ENCODE measurements at regions not wholly inside any gene's neighbourhood (a gene's known extent, or its start where the extent isn't known, plus 50 kb on each side); places are given as distances from the start of the nearest gene placed in this dataset.

DNA sequence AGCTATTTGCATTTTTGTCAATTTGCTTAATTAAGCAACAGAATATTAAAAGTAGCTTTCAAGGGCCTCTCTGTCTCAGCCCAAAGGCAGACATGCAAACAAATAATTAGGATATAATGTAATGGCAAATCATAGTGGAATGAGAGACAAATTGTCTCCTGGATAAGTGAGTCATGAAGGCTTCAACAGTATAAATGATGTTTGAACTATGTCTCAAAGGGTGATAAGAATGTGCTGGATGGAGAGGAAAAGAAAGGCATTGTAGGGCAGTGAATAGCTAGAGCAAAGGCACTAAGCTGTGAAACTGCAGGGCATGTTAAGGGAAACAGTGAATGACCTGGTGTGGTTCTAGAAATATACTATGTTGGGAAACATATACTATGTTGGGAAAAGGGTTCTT lies 53.5 kb upstream of the PPP1R12A start:
- TF ChIP-seq, protein P1, sequence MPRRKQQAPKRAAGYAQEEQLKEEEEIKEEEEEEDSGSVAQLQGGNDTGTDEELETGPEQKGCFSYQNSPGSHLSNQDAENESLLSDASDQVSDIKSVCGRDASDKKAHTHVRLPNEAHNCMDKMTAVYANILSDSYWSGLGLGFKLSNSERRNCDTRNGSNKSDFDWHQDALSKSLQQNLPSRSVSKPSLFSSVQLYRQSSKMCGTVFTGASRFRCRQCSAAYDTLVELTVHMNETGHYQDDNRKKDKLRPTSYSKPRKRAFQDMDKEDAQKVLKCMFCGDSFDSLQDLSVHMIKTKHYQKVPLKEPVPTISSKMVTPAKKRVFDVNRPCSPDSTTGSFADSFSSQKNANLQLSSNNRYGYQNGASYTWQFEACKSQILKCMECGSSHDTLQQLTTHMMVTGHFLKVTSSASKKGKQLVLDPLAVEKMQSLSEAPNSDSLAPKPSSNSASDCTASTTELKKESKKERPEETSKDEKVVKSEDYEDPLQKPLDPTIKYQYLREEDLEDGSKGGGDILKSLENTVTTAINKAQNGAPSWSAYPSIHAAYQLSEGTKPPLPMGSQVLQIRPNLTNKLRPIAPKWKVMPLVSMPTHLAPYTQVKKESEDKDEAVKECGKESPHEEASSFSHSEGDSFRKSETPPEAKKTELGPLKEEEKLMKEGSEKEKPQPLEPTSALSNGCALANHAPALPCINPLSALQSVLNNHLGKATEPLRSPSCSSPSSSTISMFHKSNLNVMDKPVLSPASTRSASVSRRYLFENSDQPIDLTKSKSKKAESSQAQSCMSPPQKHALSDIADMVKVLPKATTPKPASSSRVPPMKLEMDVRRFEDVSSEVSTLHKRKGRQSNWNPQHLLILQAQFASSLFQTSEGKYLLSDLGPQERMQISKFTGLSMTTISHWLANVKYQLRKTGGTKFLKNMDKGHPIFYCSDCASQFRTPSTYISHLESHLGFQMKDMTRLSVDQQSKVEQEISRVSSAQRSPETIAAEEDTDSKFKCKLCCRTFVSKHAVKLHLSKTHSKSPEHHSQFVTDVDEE (CRISPR knock-in tag; IDR thresholded peaks at IDR 0.05), result no peak
- peak; percentile 56 for TF ChIP-seq ISL1 (CRISPR knock-in tag; IDR thresholded peaks at IDR 0.05)
- ATAC-seq, result peak; percentile 45

DNA sequence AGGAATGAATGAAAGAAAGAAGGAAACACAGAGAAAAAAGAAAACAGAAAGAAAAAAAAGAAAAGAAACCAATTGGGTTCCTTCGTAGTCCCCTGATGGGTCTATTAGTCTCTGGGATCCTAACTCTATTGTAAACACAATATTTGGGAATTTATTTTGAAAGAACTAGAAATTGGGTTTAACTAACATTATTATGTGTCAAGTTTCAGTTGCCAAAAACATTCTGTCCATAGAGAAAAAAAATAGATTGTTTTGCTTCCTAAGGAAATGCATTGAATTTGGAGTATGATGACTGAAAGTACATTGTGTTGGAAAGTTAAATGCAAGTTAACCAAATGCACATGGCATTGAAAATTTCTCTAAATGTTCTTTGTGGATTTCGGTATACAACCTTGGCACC lies 52.8 kb upstream of the PPP1R12A start:
- no peak for ATAC-seq

More for the DNA sequence above, 52.8 kb upstream of the PPP1R12A start:
- no peak for TF ChIP-seq ZNF8 (CRISPR knock-in tag; IDR thresholded peaks at IDR 0.05)
- no peak for TF ChIP-seq CSRNP3 (CRISPR knock-in tag; IDR thresholded peaks at IDR 0.05)
- no peak for TF ChIP-seq RARB (CRISPR knock-in tag; IDR thresholded peaks at IDR 0.05)
- no peak for TF ChIP-seq ZFP30 (CRISPR knock-in tag; IDR thresholded peaks at IDR 0.05)

Data from SK-N-SH treated with all-trans-retinoic acid at 6 μM for 48 hours (cell line).